ENCODE measurements at regions not wholly inside any gene's neighbourhood (a gene's known extent, or its start where the extent isn't known, plus 50 kb on each side); places are given as distances from the start of the nearest gene placed in this dataset.
"Not testable (repeated sequence)": the region's sequence is repeated elsewhere in the genome, so short reads cannot be mapped to it uniquely, and the experiment has no call there.

GRCh38 chr3:176160997-176161396 is 1036.3 kb downstream of the TBL1XR1 start:
- no peak for ATAC-seq (replicated peaks)
- DNase-seq: no peak
- Mint-ChIP-seq H3K4me1 (no peaks in the 10 kb centered on the region), H3K36me3 (no peaks in the 10 kb centered on the region), H3K27ac (no peak overlapping the region), H3K9me3 (peaks cover 12 to 17% of the 10 kb centered on the region in 2 donors), H3K4me3 (no peak overlapping the region), H3K27me3 (no peaks in the 10 kb centered on the region)

GRCh38 chr3:176159796-176160195 is 1037.5 kb downstream of the TBL1XR1 start:
- DNase-seq (no peak), ATAC-seq (replicated peaks) (no peak)
- peaks cover 12 to 17% of the 10 kb centered on the region in 2 donors for H3K9me3 Mint-ChIP-seq

GRCh38 chr3:176155012-176155411 is 1042.3 kb downstream of the TBL1XR1 start:
- Mint-ChIP-seq H3K4me1 (no peaks in the 10 kb centered on the region), H3K4me3 (no peak overlapping the region), H3K9me3 (peaks cover 6 to 8% of the 10 kb centered on the region in 2 donors), H3K36me3 (no peaks in the 10 kb centered on the region), H3K27ac (no peak overlapping the region), H3K27me3 (no peaks in the 10 kb centered on the region)
- DNase-seq (no peak), ATAC-seq (replicated peaks) (no peak)

More at GRCh38 chr3:176159796-176160195, 1037.5 kb downstream of the TBL1XR1 start:
- Mint-ChIP-seq H3K36me3 (no peaks in the 10 kb centered on the region), H3K4me1 (no peaks in the 10 kb centered on the region), H3K27me3 (no peaks in the 10 kb centered on the region), H3K27ac (no peak overlapping the region), H3K4me3 (no peak overlapping the region)

- H3K27me3 Mint-ChIP-seq: no peaks in the 10 kb centered on the region
- no peak for ATAC-seq (replicated peaks)
- DNase-seq: no peak
- no peaks in the 10 kb centered on the region for H3K4me1 Mint-ChIP-seq
- no peaks in the 10 kb centered on the region for H3K36me3 Mint-ChIP-seq
- H3K27ac Mint-ChIP-seq: no peak overlapping the region
- H3K4me3 Mint-ChIP-seq: no peak overlapping the region
- H3K9me3 Mint-ChIP-seq: no peaks in the 10 kb centered on the region
Measured at GRCh38 chr3:176149567-176149966, 1047.7 kb downstream of the TBL1XR1 start.

GRCh38 chr3:176147251-176147650 is 1050.0 kb downstream of the TBL1XR1 start:
- no peak overlapping the region for H3K4me3 Mint-ChIP-seq
- no peak overlapping the region for H3K27ac Mint-ChIP-seq
- no peaks in the 10 kb centered on the region for H3K4me1 Mint-ChIP-seq
- peaks cover 0 to 4% of the 10 kb centered on the region in 2 donors for H3K9me3 Mint-ChIP-seq
- H3K36me3 Mint-ChIP-seq: no peaks in the 10 kb centered on the region
- no peak for DNase-seq
- H3K27me3 Mint-ChIP-seq: no peaks in the 10 kb centered on the region
- ATAC-seq (replicated peaks): no peak

GRCh38 chr3:176141837-176142236 is 1055.4 kb downstream of the TBL1XR1 start:
- Mint-ChIP-seq H3K36me3 (no peaks in the 10 kb centered on the region), H3K27me3 (no peaks in the 10 kb centered on the region), H3K4me3 (no peak overlapping the region), H3K27ac (no peak overlapping the region), H3K4me1 (no peaks in the 10 kb centered on the region), H3K9me3 (peaks cover 9 to 10% of the 10 kb centered on the region in 2 donors)
- DNase-seq (no peak), ATAC-seq (replicated peaks) (no peak)

- Mint-ChIP-seq H3K27ac (no peak overlapping the region), H3K27me3 (no peaks in the 10 kb centered on the region), H3K9me3 (peaks cover 5 to 7% of the 10 kb centered on the region in 2 donors), H3K4me3 (no peak overlapping the region), H3K36me3 (no peaks in the 10 kb centered on the region), H3K4me1 (no peaks in the 10 kb centered on the region)
- no peak for DNase-seq
- ATAC-seq (replicated peaks): no peak
Measured at GRCh38 chr3:176120507-176120906, 1076.8 kb downstream of the TBL1XR1 start.

GRCh38 chr3:176119826-176120225 is 1077.5 kb downstream of the TBL1XR1 start:
- H3K4me1 Mint-ChIP-seq: no peaks in the 10 kb centered on the region
- H3K36me3 Mint-ChIP-seq: no peaks in the 10 kb centered on the region
- peaks cover 5 to 9% of the 10 kb centered on the region in 2 donors for H3K9me3 Mint-ChIP-seq
- no peak overlapping the region for H3K27ac Mint-ChIP-seq
- DNase-seq (no peak), ATAC-seq (replicated peaks) (no peak)
- H3K27me3 Mint-ChIP-seq: no peaks in the 10 kb centered on the region
- no peak overlapping the region for H3K4me3 Mint-ChIP-seq

GRCh38 chr3:176106380-176106779 is 1090.9 kb downstream of the TBL1XR1 start:
- DNase-seq (no peak), ATAC-seq (replicated peaks) (no peak)
- H3K27ac Mint-ChIP-seq: no peak overlapping the region
- H3K27me3 Mint-ChIP-seq: no peaks in the 10 kb centered on the region
- H3K4me3 Mint-ChIP-seq: no peak overlapping the region
- H3K9me3 Mint-ChIP-seq: peaks cover 4 to 7% of the 10 kb centered on the region in 2 donors
- H3K4me1 Mint-ChIP-seq: no peaks in the 10 kb centered on the region
- no peaks in the 10 kb centered on the region for H3K36me3 Mint-ChIP-seq

- Mint-ChIP-seq H3K27me3 (no peaks in the 10 kb centered on the region), H3K9me3 (peaks cover 8% of the 10 kb centered on the region in 2 donors), H3K4me1 (no peaks in the 10 kb centered on the region), H3K36me3 (no peaks in the 10 kb centered on the region), H3K4me3 (no peak overlapping the region), H3K27ac (no peak overlapping the region)
- ATAC-seq (replicated peaks) (no peak), DNase-seq (no peak)
Measured at GRCh38 chr3:176097027-176097426, 1100.3 kb downstream of the TBL1XR1 start.

- H3K4me3 Mint-ChIP-seq; H3K27me3 Mint-ChIP-seq; H3K27ac Mint-ChIP-seq; H3K36me3 Mint-ChIP-seq; DNase-seq; H3K4me1 Mint-ChIP-seq; ATAC-seq (replicated peaks); H3K9me3 Mint-ChIP-seq: not testable (repeated sequence)
Measured at GRCh38 chr3:176093892-176094291, 1103.4 kb downstream of the TBL1XR1 start.

GRCh38 chr3:176090727-176091126 is 1106.6 kb downstream of the TBL1XR1 start:
- Mint-ChIP-seq H3K4me3 (no peak overlapping the region), H3K9me3 (peaks cover 13 to 14% of the 10 kb centered on the region in 2 donors), H3K27ac (no peak overlapping the region), H3K4me1 (no peaks in the 10 kb centered on the region), H3K27me3 (no peaks in the 10 kb centered on the region), H3K36me3 (no peaks in the 10 kb centered on the region)
- no peak for ATAC-seq (replicated peaks)
- no peak for DNase-seq

GRCh38 chr3:176088962-176089383 is 1108.3 kb downstream of the TBL1XR1 start:
- H3K27ac Mint-ChIP-seq: no peak overlapping the region
- no peaks in the 10 kb centered on the region for H3K27me3 Mint-ChIP-seq
- no peaks in the 10 kb centered on the region for H3K4me1 Mint-ChIP-seq

GRCh38 chr3:176087066-176087697 is 1110.1 kb downstream of the TBL1XR1 start:
- DNase-seq (no peak), ATAC-seq (replicated peaks) (no peak)
- Mint-ChIP-seq H3K9me3 (peaks cover 7 to 9% of the 10 kb centered on the region in 2 donors), H3K27me3 (no peaks in the 10 kb centered on the region), H3K36me3 (no peaks in the 10 kb centered on the region), H3K4me3 (no peak overlapping the region), H3K27ac (no peak overlapping the region), H3K4me1 (no peaks in the 10 kb centered on the region)

More at GRCh38 chr3:176088962-176089383, 1108.3 kb downstream of the TBL1XR1 start:
- no peak for ATAC-seq (replicated peaks)
- peaks cover 9 to 12% of the 10 kb centered on the region in 2 donors for H3K9me3 Mint-ChIP-seq
- no peak overlapping the region for H3K4me3 Mint-ChIP-seq
- no peaks in the 10 kb centered on the region for H3K36me3 Mint-ChIP-seq
- no peak for DNase-seq

- Mint-ChIP-seq H3K27me3 (no peaks in the 10 kb centered on the region), H3K4me3 (no peak overlapping the region), H3K4me1 (no peaks in the 10 kb centered on the region), H3K36me3 (no peaks in the 10 kb centered on the region), H3K9me3 (peaks cover 7 to 12% of the 10 kb centered on the region in 2 donors), H3K27ac (no peak overlapping the region)
- no peak for ATAC-seq (replicated peaks)
- DNase-seq: no peak
Measured at GRCh38 chr3:176079785-176080184, 1117.5 kb downstream of the TBL1XR1 start.

Data from stimulated activated naive B cell treated with anti-CD40 and anti-IgM and Interleukin-4, amounts not matched to agents 10 μg/mL and 1 μg/mL and 100 μg/mL, for 72 hours (primary cell).